Muscle of back (tissue), 3 donors: ENCODE measurements at regions not wholly inside any gene's neighbourhood (a gene's known extent, or its start where the extent isn't known, plus 50 kb on each side); places are given as distances from the start of the nearest gene placed in this dataset.
A peak's percentile ranks its signal among the peaks of the same experiment; 100 is the strongest.

Source experiments
- DNase-seq, 3 donors: peaks; one replicate each; pipeline versions ENCODE4 v3.0.0 to v3.0.0-alpha.2; 2013

DNA sequence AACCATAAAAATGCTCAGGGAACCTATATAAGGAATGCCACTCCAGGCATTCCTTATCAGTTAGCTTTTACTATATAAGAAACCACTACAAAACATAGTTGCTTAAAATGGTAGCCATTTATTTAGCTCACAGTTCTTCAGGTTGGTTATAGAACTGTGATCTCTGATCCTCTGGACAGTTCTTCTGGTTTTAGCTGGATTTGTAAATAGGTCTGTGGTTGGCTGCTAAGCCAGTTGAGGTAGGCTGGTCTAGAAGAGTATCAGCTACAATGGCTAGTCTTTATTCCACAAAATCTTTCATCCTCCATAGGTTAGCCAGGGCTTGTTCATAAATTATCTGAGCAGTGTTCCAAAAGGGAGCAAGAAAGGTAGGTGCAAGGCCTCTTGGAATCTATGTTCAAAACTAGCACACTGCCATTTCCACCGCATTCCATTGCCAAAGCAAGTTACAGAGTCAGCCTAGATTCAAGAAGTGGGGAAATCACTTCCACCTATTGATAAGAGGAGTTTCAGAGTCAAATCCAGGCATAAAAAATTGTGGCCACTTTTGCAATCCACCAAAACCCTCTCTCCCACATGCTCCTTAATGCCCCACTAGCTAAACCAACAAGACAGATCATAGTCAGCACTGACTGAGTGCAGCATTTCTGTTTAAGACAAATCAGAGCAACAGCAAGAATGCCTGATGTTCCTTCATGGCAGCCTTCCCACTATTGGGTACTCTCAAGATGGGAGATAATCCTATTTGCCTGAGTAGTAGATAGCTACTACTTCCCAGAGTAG is 146.4 kb downstream of the IRS1 start:
- no peak for DNase-seq

DNA sequence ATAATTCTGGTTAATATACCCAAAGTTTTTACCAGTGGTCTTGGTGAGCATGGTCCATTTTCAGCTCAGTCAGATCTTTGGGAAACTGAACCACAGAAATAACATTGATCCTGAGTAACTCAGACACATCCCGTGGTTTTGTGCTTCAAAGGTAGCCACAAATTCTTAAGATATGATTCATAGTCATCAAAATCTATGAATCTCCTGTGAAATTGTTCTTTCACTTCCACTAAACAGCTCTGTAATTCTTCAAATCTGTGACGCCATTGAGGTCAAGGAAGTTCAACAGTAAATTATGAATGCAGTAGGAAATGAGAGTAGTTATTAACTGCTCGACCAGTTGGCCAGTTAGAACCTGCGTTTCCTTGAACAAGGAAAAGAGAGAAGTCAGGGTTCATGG is 147.3 kb downstream of the IRS1 start:
- DNase-seq, result peak in 2 of 3 donors; percentile 46 to 89

DNA sequence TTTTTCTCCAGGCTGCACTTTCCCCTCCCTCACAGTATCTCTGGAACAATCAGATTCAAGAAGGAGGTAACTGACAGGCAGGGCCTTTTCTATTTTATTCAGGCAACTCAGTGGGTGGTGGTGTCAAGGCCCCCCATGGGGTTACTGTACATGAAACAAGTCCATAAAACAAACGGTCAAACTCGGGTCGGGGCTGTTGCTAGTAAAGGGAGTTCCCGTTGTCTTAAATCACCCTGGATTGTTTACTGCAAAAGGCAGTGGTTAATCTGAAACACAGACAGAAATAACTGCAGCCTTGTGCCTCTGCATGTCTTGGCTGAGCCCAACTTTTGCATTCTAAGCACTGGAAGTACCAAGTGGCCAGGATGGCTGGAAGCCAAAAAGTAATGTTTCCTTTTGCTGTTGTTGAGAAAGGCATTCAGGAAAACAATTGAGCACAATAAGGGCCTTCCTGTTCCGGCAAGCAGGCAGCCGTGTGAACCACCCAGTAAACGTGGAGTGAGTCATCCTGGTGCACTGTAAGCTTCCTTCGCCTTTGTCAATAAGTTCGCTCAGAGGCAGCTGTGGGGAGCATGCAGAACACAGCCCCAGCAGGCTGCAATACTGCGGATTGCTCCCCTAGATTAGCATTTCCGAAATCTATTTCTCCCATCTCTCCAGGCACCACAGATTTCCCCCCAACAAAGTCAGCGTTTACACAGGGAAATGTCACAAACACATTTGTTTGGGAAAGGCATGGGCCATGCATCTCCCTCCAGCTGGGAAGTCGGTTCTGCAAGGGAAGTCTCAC is 149.6 kb downstream of the IRS1 start:
- peak; percentile 67 to 86 (median 78) for DNase-seq

DNA sequence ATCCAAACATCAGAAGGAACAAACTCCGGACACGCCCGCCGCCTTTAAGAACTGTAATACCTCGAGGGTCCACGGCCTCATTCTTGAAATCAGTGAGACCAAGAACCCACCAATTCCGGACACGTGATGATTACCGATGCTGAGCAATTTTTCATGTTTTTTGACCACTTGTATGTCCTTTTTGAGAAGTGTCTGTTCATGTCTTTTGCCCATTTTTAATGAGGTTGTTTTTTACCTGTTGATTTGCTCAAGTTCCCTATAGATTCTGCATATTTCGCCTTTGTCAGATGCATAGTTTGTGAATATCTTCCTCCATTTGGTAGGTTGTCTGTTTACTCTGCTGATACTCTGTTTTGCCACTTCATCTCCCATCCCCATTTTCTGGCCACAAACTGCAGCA is 150.4 kb downstream of the IRS1 start:
- no peak for DNase-seq

DNA sequence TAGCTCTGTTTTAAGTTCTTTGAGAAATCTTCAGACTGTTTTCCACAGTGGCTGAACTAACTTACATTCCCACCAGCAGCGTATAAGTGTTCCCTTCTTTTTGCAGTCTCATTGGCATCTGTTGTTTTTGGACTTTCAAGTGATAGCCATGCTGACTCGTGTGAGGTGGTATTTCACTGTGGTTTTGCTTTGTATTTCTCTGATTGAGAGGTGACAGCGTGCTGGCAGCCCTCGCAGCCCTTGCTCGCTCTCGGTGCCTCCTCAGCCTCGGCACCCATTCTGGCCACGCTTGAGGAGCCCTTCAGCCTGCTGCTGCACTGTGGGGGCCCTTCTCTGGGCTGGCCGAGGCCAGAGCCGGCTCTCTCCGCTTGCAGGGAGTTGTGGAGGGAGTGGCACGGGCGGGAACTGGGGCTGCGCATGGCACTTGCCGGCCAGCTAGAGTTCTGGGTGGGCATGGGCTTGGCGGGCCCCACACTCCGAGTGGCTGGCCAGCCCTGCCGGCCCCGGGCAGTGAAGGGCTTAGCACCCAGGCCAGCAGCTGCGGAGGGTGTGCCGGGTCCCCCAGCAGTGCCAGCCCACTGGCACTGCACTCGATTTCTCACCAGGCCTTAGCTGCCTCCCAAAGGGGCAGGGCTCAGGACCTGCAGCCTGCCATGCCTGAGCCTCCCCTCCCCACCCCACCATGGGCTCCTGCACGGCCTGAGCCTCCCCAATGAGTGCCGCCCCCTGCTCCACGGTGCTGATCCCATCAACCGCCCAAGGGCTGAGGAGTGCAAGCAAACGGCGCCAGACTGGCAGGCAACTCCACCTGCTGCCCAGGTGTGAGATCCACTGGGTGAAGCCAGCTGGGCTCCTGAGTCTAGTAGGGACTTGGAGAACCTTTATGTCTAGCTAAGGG is 151.8 kb downstream of the IRS1 start:
- DNase-seq, result no peak

DNA sequence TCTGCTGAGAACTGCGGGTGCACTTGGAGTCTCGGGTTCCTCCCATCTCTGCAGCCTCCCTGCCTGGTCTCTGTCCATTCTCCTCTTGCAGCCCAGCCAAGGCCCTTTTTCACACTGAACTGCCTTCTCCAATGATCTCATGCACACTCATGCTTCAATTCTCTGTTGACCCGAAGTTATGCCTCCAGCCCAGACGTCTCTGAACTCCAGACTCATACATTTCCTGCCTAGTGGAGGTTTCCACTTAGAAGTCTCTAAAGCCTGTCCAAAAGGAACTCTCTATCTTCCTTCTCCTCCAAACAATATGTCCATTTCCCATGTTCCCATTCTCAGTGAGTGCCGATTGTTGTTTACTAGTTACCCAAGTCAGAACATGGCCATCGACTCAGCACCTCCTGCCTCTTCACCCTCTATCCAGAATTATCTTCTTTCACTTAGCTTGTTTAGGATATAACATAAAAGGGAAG is 155.2 kb downstream of the IRS1 start:
- DNase-seq, result peak; percentile 75 to 91 (median 79)

DNA sequence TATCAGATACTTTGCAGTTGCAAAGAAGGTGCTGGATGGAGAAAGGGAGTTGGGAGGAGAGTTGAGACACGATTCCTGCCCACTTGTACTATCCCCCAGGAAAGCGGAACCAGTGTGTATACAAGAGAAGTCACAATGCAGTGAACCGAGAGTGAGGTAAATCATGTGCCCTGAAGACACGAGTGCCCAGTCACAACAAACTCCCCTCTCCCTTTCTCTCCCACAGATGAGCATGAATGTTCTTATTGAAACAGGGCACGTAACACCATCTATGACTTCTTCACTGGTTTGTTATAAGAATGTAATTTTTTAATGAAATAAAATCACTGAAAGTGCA is 155.7 kb downstream of the IRS1 start:
- no peak for DNase-seq

DNA sequence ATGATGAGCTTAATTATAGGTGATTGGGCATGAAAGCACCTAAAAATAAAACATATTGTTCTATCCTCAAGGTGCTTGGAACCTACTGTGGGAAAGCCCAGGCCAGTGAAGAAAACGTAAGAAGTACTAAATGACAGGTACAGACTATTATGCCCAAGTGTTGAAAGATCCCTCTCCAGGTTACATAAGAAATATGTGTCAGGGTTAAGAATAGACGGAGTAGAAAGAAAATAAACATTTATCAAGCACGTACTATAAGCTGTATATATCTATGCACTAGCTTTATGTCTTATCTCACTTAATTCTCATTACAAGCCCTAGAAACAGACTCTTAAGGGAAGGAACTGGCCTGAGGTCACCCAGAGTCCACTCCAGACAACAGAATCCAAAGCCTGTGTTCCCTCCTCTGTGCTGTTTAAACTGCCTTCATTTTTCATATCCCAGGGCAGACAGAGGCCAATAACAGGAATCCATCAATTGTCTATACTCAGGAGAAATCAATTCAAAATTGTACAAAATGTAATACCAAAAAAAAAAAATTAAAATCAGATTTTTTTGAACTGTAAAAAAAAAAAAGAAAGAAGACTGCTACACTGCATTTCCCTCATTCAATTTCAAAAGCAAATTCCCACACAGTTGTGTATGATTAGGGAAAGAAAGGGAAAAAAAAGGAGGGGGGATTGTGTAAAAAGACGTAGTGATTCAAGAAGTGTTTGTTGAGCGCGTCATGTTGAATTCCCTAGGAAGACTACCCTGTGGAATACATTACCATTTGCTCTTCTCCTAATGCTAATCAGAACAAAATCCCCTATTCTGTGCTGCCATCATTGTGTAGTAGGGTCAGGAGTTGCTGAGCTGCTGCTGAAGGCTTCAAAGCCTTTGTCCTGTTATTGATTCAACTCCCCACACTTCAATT is 156.3 kb downstream of the IRS1 start:
- peak in 2 of 3 donors; percentile 45 to 62 for DNase-seq

DNA sequence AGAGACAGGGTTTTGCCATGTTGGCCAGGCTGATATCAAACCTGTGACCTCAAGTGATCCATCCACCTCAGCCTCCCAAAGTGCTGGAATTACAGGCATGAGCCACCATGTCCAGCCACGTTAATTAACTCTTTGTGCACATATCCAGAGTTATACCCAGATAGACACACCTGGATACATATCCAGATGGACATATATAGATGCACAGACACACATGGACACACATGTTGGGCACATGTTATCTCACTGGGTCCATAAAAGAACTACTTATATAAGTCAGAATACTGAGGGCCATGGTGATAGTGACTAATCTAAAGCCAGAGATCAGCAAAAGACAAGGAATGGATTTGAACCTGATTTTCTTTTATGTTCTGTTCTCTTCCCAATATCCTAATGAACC is 158.6 kb downstream of the IRS1 start:
- DNase-seq, result no peak

DNA sequence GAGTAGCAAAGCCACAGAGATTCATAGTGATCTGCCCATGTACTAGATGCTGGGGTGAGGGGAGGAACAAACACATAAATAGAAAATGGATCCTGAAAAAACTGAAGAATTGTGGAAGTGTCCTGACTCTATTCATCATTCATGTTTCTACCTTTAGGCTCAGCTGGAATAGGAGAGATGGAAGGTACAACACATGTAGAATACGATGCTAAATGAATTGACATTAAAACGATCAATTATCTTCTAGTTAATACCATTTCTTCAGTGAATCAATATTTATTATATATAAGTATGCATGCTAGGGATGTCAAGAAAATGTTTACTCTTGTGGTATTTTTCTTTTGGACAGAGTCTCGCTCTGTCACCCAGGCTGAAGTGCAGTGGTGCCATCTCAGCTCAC is 159.1 kb downstream of the IRS1 start:
- no peak for DNase-seq

DNA sequence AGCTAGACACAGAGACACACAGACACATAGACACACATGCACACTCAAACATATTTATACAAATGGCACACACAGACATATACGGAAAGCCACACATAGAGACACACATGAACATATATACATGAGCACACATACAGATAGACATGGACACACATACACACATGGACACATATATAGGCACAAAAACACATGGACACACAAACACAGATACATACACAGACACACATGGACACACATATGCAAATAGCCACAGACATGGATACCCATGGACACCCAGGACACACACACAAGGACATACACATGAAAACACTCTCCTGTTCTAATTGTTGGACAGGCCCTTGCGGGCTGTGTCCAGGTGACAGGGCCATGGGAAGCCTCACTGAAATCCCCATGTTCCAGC is 160.1 kb downstream of the IRS1 start:
- DNase-seq, result no peak

DNA sequence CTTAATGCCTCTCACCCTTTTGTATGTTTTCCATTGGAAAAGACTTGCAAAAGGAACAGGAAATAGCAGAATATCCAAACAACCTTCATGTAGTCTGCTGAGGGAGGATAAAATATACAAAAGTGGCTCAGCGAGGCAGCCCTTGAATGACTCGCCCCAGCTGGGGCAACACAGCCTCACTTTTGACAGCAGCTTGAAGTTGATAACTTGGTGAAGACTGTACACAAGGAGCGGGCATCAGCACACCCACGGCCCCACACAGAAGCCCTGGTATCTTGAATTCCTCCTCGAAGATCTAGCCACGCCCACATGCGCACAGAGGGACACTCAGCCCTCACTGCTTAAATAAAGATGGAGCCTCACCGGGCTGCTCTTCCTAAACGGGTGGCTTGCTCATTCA is 161.0 kb downstream of the IRS1 start:
- DNase-seq, result no peak

DNA sequence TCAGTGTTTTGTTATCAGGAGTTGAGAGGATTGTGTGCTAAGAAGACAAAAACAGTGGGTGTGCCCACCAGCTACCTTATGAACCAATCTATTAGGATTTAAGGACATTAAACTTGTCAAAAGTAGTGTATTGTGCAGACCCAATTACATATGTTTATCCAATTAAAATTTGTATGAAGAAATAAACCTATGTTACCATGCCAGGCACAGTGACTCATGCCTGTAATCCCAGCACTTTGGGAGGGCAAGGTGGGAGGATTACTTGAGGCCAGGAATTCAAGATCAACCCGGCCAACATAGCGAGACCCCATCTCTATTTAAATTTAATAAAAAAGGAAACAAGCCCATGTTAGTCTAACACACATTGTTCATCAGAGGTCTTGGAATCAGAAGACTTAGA is 162.2 kb downstream of the IRS1 start:
- DNase-seq, result no peak

DNA sequence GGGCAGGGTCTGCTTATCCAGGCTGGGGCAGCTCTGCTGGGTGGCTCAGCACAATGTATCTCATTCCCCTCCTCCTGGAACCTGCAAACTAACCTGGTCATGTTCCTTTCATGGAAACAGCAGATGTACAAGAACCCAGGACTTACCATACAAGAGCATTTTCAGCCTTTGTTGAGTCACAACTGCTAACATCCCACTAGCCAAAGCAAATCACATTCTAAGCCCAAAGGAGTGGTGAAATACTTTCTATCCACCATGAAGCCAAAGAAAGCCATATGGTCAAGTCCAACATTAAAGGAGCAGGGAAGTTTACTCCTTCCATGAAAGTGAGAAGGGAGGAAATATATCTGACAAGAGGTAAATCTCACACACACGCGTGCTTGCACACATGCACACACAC is 163.0 kb downstream of the IRS1 start:
- no peak for DNase-seq

DNA sequence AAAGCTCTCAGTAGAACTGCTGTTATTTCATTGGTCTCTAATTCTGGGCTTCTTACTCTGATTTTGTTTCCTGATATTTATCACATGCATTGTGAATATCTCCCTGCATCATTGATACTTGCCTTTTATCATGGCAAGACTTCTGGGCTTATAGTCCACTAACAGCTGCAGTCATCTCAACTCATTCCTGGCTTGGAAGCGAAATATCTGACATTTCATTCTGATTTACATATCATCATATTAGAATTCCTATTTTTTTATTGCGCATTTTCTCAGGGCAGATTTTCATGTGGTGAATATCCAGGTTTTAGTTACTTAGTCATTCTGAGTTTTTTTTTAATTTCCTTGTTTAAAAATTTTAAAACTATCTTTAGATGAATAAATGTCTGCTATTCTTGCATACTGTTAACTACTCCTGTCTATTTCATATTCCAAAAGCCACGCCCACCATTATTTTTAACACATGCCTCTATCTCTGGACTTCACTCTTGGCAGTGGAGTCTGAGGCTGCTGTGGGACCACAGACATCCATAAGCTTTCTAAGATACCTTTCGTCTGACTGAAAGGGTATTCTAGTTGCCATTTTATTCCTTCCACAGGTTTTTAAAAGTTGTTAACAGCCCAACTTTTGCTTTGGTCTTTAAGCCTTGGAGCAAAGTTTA is 164.5 kb downstream of the IRS1 start:
- DNase-seq, result peak in 1 of 3 donors; percentile 28

DNA sequence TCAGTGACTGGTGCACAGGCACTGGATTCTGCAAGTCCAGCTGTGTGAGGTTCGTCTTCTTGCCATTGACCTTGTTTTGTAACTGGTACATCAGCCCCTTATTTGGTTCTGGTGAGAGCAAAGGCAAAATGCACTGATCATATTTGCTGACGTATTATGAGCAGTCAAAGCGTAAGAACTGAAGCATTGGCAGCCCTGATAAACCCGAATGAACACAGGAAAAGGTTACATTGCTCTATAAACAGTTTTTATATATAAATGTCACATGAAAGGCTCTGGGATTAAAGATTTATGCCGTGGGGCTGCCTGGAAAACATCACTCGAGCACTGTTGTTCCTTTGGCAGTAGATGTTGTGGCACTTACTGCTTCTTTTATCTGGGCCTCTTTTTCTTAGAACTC is 167.9 kb downstream of the IRS1 start:
- peak in 1 of 3 donors; percentile 26 for DNase-seq

DNA sequence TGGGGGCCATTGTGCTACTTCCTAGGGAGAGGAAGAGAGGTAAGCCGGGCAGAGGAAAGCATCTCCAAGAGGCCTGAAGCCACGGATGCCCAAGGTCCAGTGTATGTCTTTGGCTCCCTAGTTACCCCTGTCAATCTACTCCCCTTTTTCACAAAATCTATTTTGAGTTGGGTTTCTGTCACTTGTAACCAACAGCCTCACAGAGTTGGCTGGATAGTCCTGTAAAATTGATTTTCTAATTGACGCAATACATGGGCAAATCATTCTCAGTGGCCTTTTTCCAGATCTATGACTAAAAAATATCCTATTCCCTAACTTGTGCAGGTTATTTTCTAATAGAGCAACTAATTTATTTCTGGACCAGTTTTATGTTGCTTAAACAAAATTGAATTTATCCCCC is 168.4 kb downstream of the IRS1 start:
- no peak for DNase-seq

DNA sequence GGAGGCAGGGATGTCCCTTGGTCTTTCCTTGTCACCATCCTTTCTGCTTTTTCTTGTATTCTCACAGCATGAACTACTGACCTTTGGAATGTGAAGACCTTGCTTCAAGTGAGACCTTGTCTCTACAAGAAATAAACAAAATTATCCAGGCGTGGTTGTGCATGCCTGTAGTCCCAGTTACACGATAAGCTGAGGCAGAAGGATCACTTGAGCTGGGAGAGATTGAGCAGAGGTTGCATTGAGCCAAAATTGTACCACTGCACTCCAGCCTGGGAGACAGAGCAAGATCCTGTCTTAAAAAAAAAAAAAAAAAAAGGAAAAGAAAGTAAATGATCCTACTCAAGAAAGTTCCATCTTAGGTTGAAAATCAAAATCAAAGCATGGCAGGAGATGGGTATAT is 173.7 kb downstream of the IRS1 start:
- no peak for DNase-seq

DNA sequence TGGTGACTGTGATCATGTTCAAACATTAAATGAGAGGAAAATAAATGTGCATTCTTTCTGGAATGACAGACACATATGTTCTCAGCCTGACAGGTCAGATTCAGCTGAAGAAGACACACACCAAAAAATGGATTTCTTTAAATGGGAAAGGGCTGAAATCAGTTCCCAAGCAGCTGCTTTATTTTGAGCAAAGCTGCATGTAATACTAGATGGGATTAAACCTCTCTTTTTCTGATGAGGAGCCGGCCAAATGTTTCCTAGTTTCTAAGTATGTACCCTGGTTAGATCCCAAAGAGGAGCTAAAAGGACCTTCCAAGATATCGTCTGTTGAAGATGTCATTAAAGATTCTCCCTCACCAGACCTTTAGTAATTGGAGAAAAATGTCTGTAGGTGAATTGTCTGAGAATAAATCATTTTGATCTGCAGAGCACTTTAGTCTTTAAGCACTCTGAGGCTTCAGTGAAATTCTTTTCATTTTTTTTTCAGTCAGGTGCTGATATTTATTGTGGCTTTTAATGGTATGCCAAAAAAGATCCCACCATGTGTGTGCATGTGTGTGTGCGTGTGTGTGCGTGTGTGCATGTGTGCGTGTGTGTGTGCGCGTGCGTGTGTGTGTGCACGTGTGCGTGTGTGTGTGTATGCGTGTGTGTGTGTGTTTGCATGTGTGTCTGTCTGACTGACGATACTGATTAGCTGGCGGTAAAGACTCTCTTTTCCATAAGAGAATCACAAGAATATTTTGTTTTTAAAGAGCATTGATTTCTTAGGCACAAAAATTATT is 175.8 kb downstream of the IRS1 start:
- DNase-seq, result peak; percentile 54 to 79 (median 59)

DNA sequence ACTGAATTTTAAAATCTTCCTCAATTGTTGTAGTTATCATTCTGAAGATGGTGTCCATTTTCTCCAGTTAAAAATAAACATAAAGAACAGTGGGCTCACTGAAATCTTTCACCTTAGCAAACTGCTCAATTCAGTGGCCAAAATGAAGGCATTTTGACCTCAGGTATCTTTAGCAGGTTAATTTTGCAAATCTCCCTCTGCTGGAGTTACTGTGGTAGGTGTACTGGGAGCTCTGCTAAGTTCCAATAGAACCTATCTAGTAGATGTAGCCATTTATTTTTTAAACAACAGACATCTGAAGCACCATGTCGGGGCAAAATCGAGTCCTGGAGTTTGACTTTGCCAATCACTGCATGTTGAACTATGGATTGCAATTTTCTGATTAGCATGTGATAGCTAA is 177.1 kb downstream of the IRS1 start:
- no peak for DNase-seq
